Subcutaneous abdominal adipose tissue (tissue), 5 donors: ENCODE measurements at regions not wholly inside any gene's neighbourhood (a gene's known extent, or its start where the extent isn't known, plus 50 kb on each side); places are given as distances from the start of the nearest gene placed in this dataset.

Source experiments
- H3K27ac ChIP-seq: one replicate; pipeline ENCODE4 v1.7.0; 2013; ENCODE audit warnings: low read depth, mild to moderate bottlenecking, inconsistent platforms, low read length, moderate library complexity
- H3K27me3 ChIP-seq, 5 donors: one replicate each; pipeline ENCODE4 v1.7.0; 2013; ENCODE audit warnings: low read length in 5 of 5, inconsistent platforms in 1 of 5; ENCODE audit not compliant: control insufficient read depth in 5 of 5, insufficient read depth in 4 of 5
- H3K36me3 ChIP-seq, 5 donors: one replicate each; pipeline ENCODE4 v1.7.0; 2013; ENCODE audit warnings: low read length in 5 of 5; ENCODE audit not compliant: control insufficient read depth in 5 of 5, insufficient read depth in 5 of 5
- H3K4me1 ChIP-seq, 5 donors: one replicate each; pipeline ENCODE4 v1.7.0; 2013; ENCODE audit warnings: low read length in 5 of 5, mild to moderate bottlenecking in 3 of 5, moderate library complexity in 1 of 5; ENCODE audit not compliant: control insufficient read depth in 5 of 5, insufficient read depth in 5 of 5
- H3K4me3 ChIP-seq, 5 donors: one replicate each; pipeline ENCODE4 v1.7.0; 2013; ENCODE audit warnings: low read length in 5 of 5, low read depth in 1 of 5
- H3K9ac ChIP-seq, 5 donors: one replicate each; pipeline ENCODE4 v1.7.0; 2013; ENCODE audit warnings: low read length in 5 of 5, mild to moderate bottlenecking in 4 of 5, moderate library complexity in 3 of 5
- H3K9me3 ChIP-seq, 5 donors: one replicate each; pipeline ENCODE4 v1.7.0; 2013; ENCODE audit warnings: low read length in 5 of 5; ENCODE audit not compliant: control insufficient read depth in 5 of 5
- donor health status: healthy.
- donor health status: healthy.
- donor health status: healthy.
- donor health status: healthy.
- donor health status: healthy.

- Histone ChIP-seq H3K27me3 (peaks cover 10 to 68% (median 61%) of the 10 kb centered on the region in 5 donors), H3K4me1 (peaks cover 0 to 13% (median 0%) of the 10 kb centered on the region in 5 donors), H3K4me3 (no peak overlapping the region), H3K36me3 (no peaks in the 10 kb centered on the region), H3K9me3 (no peaks in the 10 kb centered on the region), H3K9ac (no peak overlapping the region), H3K27ac (no peak overlapping the region)
These were observed 94.9 kb downstream of the ADRA2C start for GRCh38 chr4:3860913-3861636.

- no peaks in the 10 kb centered on the region for H3K9me3 ChIP-seq
- peaks cover 12 to 72% (median 60%) of the 10 kb centered on the region in 5 donors for H3K27me3 ChIP-seq
- no peak overlapping the region for H3K27ac ChIP-seq
- no peaks in the 10 kb centered on the region for H3K36me3 ChIP-seq
- H3K4me3 ChIP-seq = no peak overlapping the region
- H3K9ac ChIP-seq = no peak overlapping the region
- H3K4me1 ChIP-seq = peaks cover 0 to 13% (median 0%) of the 10 kb centered on the region in 5 donors
These were observed 95.8 kb downstream of the ADRA2C start for GRCh38 chr4:3861720-3862639.

GRCh38 chr4:3862640-3863420 lies 96.6 kb downstream of the ADRA2C start:
- Histone ChIP-seq H3K4me1 (peaks cover 0 to 13% (median 0%) of the 10 kb centered on the region in 5 donors), H3K9ac (no peak overlapping the region), H3K27ac (no peak overlapping the region), H3K27me3 (peaks cover 14 to 68% (median 59%) of the 10 kb centered on the region in 5 donors), H3K9me3 (no peaks in the 10 kb centered on the region), H3K4me3 (no peak overlapping the region), H3K36me3 (no peaks in the 10 kb centered on the region)

GRCh38 chr4:3863841-3864741 lies 97.9 kb downstream of the ADRA2C start:
- H3K4me3 ChIP-seq = no peak overlapping the region
- H3K27ac ChIP-seq = no peak overlapping the region
- H3K27me3 ChIP-seq = peaks cover 9 to 67% (median 49%) of the 10 kb centered on the region in 5 donors
- peaks cover 0 to 13% (median 0%) of the 10 kb centered on the region in 5 donors for H3K4me1 ChIP-seq
- no peaks in the 10 kb centered on the region for H3K9me3 ChIP-seq
- no peaks in the 10 kb centered on the region for H3K36me3 ChIP-seq
- no peak overlapping the region for H3K9ac ChIP-seq

GRCh38 chr4:3864742-3865721 lies 98.8 kb downstream of the ADRA2C start:
- H3K4me3 ChIP-seq = no peak overlapping the region
- no peaks in the 10 kb centered on the region for H3K36me3 ChIP-seq
- peaks cover 15 to 68% (median 49%) of the 10 kb centered on the region in 5 donors for H3K27me3 ChIP-seq
- H3K9me3 ChIP-seq = no peaks in the 10 kb centered on the region
- no peak overlapping the region for H3K9ac ChIP-seq
- H3K4me1 ChIP-seq = peaks cover 0 to 13% (median 0%) of the 10 kb centered on the region in 5 donors
- H3K27ac ChIP-seq = no peak overlapping the region

- Histone ChIP-seq H3K9ac (no peak overlapping the region), H3K27ac (no peak overlapping the region), H3K4me1 (peaks cover 0 to 13% (median under 1%) of the 10 kb centered on the region in 5 donors), H3K27me3 (peaks cover 24 to 69% (median 51%) of the 10 kb centered on the region in 5 donors), H3K36me3 (no peaks in the 10 kb centered on the region), H3K9me3 (no peaks in the 10 kb centered on the region), H3K4me3 (no peak overlapping the region)
These were observed 100.0 kb downstream of the ADRA2C start for GRCh38 chr4:3865986-3866812.

- H3K4me3 ChIP-seq = no peak overlapping the region
- H3K4me1 ChIP-seq = peaks cover 0 to 16% (median 5%) of the 10 kb centered on the region in 5 donors
- peaks cover 27 to 68% (median 52%) of the 10 kb centered on the region in 5 donors for H3K27me3 ChIP-seq
- no peak overlapping the region for H3K9ac ChIP-seq
- H3K9me3 ChIP-seq = no peaks in the 10 kb centered on the region
- H3K36me3 ChIP-seq = no peaks in the 10 kb centered on the region
- no peak overlapping the region for H3K27ac ChIP-seq
These were observed 100.6 kb downstream of the ADRA2C start for GRCh38 chr4:3866813-3867129.
